HEK293 (cell line): ENCODE measurements at regions not wholly inside any gene's neighbourhood (a gene's known extent, or its start where the extent isn't known, plus 50 kb on each side); places are given as distances from the start of the nearest gene placed in this dataset.

Experiments
- CTCF ChIA-PET: fragments of 350-600 bp; formaldehyde crosslinking; extraction: SDS; loops from one replicate; lab custom pipeline; 2021; ENCODE audit warnings: antibody characterized with exemption; lab: Yijun Ruan, JAX
- POLR2A ChIA-PET: fragments of 300-600 bp; formaldehyde crosslinking; extraction: SDS; loops from one replicate; lab custom pipeline; 2020; ENCODE audit warnings: antibody characterized with exemption, inconsistent platforms; lab: Yijun Ruan, JAX
- H3K27ac ChIP-seq: fragments of 200-500 bp; sonication (Bioruptor generic); 2 replicates; pipeline ENCODE4 v1.5.1; 2014; ENCODE audit warnings: low read depth, low read length, control low read depth, inconsistent platforms; ENCODE audit errors: extremely low read depth
- H3K36me3 ChIP-seq, 2 experiments: fragments of 200-500 bp in 1 of 2; sonication (Bioruptor generic) in 1 of 2; 1 replicate in 1 of 2; 2 replicates in 1 of 2; pipeline ENCODE4 v1.5.1; 2014 to 2017; ENCODE audit warnings: inconsistent platforms in 2 of 2, low read length in 2 of 2; ENCODE audit not compliant: control insufficient read depth in 2 of 2, insufficient read depth in 1 of 2
- H3K4me1 ChIP-seq: fragments of 200-500 bp; sonication (Bioruptor generic); 2 replicates; pipeline ENCODE4 v1.5.1; 2014; ENCODE audit warnings: mild to moderate bottlenecking, low read length, inconsistent platforms; ENCODE audit not compliant: control insufficient read depth, insufficient read depth
- H3K4me3 ChIP-seq: 2 replicates; pipeline ENCODE4 v1.5.1; 2011; ENCODE audit warnings: low read depth, mild to moderate bottlenecking, control low read depth, low read length, moderate library complexity
- H3K9me3 ChIP-seq: fragments of 200-500 bp; sonication (Bioruptor generic); 2 replicates; pipeline ENCODE4 v1.5.1; 2014; ENCODE audit warnings: low read depth, low read length, inconsistent platforms; ENCODE audit not compliant: control insufficient read depth, insufficient read depth
- BCL6B ChIP-seq: fragments of 450-650 bp; formaldehyde crosslinking; IDR thresholded peaks from 2 replicates; pipeline ENCODE4 v1.5.1; 2017; ENCODE audit warnings: missing biosample characterization, missing genetic modification characterization
- HOXD13 ChIP-seq: sonication (generic); formaldehyde crosslinking; IDR thresholded peaks from 2 replicates; pipeline ENCODE4 v1.8.0; 2022; ENCODE audit warnings: missing genetic modification reagents, borderline replicate concordance
- IKZF3 ChIP-seq: fragments of 450-650 bp; IDR thresholded peaks from 2 replicates; pipeline ENCODE4 v1.5.0; 2018; ENCODE audit warnings: missing biosample characterization, mild to moderate bottlenecking, missing genetic modification characterization, moderate library complexity
- REST ChIP-seq: fragments of 450-650 bp; formaldehyde crosslinking; IDR thresholded peaks from 2 replicates; pipeline ENCODE4 v1.5.1; 2016; ENCODE audit warnings: missing biosample characterization, missing genetic modification characterization
- TSHZ1 ChIP-seq: fragments of 450-650 bp; formaldehyde crosslinking; IDR thresholded peaks from 2 replicates; pipeline ENCODE4 v1.5.1; 2016; ENCODE audit warnings: missing biosample characterization, missing genetic modification characterization, borderline replicate concordance
- ZBTB11 ChIP-seq: fragments of 450-650 bp; formaldehyde crosslinking; conservative IDR thresholded peaks from 2 replicates; pipeline ENCODE4 v1.5.1; 2016; ENCODE audit warnings: low read depth, missing biosample characterization, missing genetic modification characterization
- ZBTB8A ChIP-seq: fragments of 450-650 bp; formaldehyde crosslinking; IDR thresholded peaks from 2 replicates; pipeline ENCODE4 v1.5.1; 2016; ENCODE audit warnings: missing biosample characterization, missing genetic modification characterization
- ZFP69B ChIP-seq: fragments of 450-650 bp; formaldehyde crosslinking; IDR thresholded peaks from 2 replicates; pipeline ENCODE4 v1.5.1; 2016; ENCODE audit warnings: missing biosample characterization, missing genetic modification characterization
- ZNF138 ChIP-seq: fragments of 450-650 bp; formaldehyde crosslinking; IDR thresholded peaks from 2 replicates; pipeline ENCODE4 v1.5.1; 2016; ENCODE audit warnings: missing biosample characterization, missing genetic modification characterization, borderline replicate concordance
- ZNF223 ChIP-seq: fragments of 450-650 bp; formaldehyde crosslinking; IDR thresholded peaks from 2 replicates; pipeline ENCODE4 v1.5.1; 2016; ENCODE audit warnings: missing biosample characterization, missing genetic modification characterization
- ZNF335 ChIP-seq: fragments of 450-650 bp; formaldehyde crosslinking; conservative IDR thresholded peaks from 2 replicates; pipeline ENCODE4 v1.5.1; 2016; ENCODE audit warnings: missing biosample characterization, missing genetic modification characterization
- ZNF354C ChIP-seq: fragments of 450-650 bp; formaldehyde crosslinking; IDR thresholded peaks from 2 replicates; pipeline ENCODE4 v1.5.1; 2016; ENCODE audit warnings: missing biosample characterization, missing genetic modification characterization, low read depth, borderline replicate concordance
- ZNF426 ChIP-seq: fragments of 450-650 bp; formaldehyde crosslinking; IDR thresholded peaks from 2 replicates; pipeline ENCODE4 v1.5.1; 2017; ENCODE audit warnings: missing biosample characterization, missing genetic modification characterization, mild to moderate bottlenecking, inconsistent platforms, moderate library complexity
- ZNF558 ChIP-seq: fragments of 450-650 bp; formaldehyde crosslinking; IDR thresholded peaks from 2 replicates; pipeline ENCODE4 v1.5.1; 2016; ENCODE audit warnings: missing biosample characterization, missing genetic modification characterization
- ZNF623 ChIP-seq: fragments of 450-650 bp; formaldehyde crosslinking; IDR thresholded peaks from 2 replicates; pipeline ENCODE4 v1.5.1; 2016; ENCODE audit warnings: missing biosample characterization, missing genetic modification characterization
- ZNF629 ChIP-seq: fragments of 450-650 bp; formaldehyde crosslinking; IDR thresholded peaks from 2 replicates; pipeline ENCODE4 v1.5.1; 2017; ENCODE audit warnings: missing biosample characterization, missing genetic modification characterization
- ZXDB ChIP-seq: fragments of 450-650 bp; formaldehyde crosslinking; IDR thresholded peaks from 2 replicates; pipeline ENCODE4 v1.5.1; 2016; ENCODE audit warnings: missing biosample characterization, missing genetic modification characterization

- TF ChIP-seq REST, result peak; percentile 14; the same call in 1 of the 2 replicates
- 0 out of 2 replicates have a peak, but pooled peaks have one; percentile 17 for TF ChIP-seq ZNF623 (tag by site-specific recombination)
- no peak for TF ChIP-seq ZNF354C (tag by site-specific recombination)
- TF ChIP-seq ZBTB11 (tag by site-specific recombination), result peak; percentile 39; the same call in 1 of the 2 replicates
- TF ChIP-seq ZBTB8A (tag by site-specific recombination), result peak; percentile 19; the same call in 1 of the 2 replicates
- TF ChIP-seq ZNF426 (tag by site-specific recombination), result peak; percentile 52
- TF ChIP-seq HOXD13 (CRISPR knock-in tag), result no peak
Observed at GRCh38 chr7:79563821-79564522, 110.5 kb upstream of the MAGI2 start (continued).

GRCh38 chr7:79555571-79555970, 102.1 kb upstream of the MAGI2 start:
- Histone ChIP-seq H3K27ac (no peak overlapping the region), H3K36me3 (no peaks in the 10 kb centered on the region), H3K4me3 (no peak overlapping the region), H3K9me3 (no peaks in the 10 kb centered on the region), H3K4me1 (no peaks in the 10 kb centered on the region)
- TF ChIP-seq ZNF629 (tag by site-specific recombination) (no peak), ZFP69B (tag by site-specific recombination) (no peak), TSHZ1 (tag by site-specific recombination) (no peak), ZNF138 (tag by site-specific recombination) (no peak), ZNF558 (tag by site-specific recombination) (no peak), ZNF223 (tag by site-specific recombination) (no peak), ZXDB (tag by site-specific recombination) (no peak), BCL6B (no peak), ZNF335 (tag by site-specific recombination) (no peak), IKZF3 (no peak)
- CTCF ChIA-PET, result no interaction called here
- POLR2A ChIA-PET, result no interaction called here
